SK-N-MC (cell line): ENCODE measurements at regions not wholly inside any gene's neighbourhood (a gene's known extent, or its start where the extent isn't known, plus 50 kb on each side); places are given as distances from the start of the nearest gene placed in this dataset.

ENCODE experiments used
- EZH2 ChIP-seq: fragments of 200-600 bp; sonication (generic); IDR thresholded peaks from one replicate; pipeline ENCODE4 v1.6.1; 2017; ENCODE audit warnings: antibody characterized with exemption
- FOXP2 ChIP-seq: optimal IDR thresholded peaks from 2 replicates; pipeline ENCODE3; 2011; ENCODE audit warnings: mild to moderate bottlenecking, moderate library complexity; ENCODE audit not compliant: insufficient read depth; ENCODE audit errors: extremely low read length, control extremely low read depth
- POLR2AphosphoS5 ChIP-seq: IDR thresholded peaks from 2 replicates; pipeline ENCODE4 v1.6.1; 2012; ENCODE audit warnings: mild to moderate bottlenecking, low read depth, low read length, borderline replicate concordance

DNA sequence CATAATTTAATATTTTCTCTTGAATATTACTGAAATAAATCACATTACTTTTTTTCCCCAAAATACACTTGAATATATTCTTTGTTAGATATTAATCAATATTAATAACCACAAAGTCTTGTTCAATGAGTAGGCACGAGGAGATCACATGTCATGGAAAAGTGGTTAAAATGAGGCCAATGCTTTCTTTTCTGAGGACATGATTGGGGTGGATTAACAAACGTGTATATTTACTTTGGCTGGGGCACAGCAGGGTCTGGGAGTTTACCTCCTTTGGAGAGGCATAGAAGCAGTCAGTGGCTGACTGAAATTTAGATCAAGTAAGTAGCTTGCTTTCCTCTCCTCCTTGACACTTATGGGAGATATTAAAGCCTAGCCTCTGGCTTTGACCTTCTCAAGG is 664.3 kb upstream of the B3GALT2 start:
- TF ChIP-seq EZH2, result no peak
- no peak for TF ChIP-seq POLR2AphosphoS5
- TF ChIP-seq FOXP2, result no peak
